GM20000 (cell line): ENCODE measurements at regions not wholly inside any gene's neighbourhood (a gene's known extent, or its start where the extent isn't known, plus 50 kb on each side); places are given as distances from the start of the nearest gene placed in this dataset.

Experiments
- DNase-seq: peaks from one replicate; pipeline ENCODE4 v3.0.0; 2012; ENCODE audit warnings: low spot score
- CTCF ChIP-seq: IDR thresholded peaks from 2 replicates; pipeline ENCODE4 v1.5.1; 2012; ENCODE audit warnings: mild to moderate bottlenecking, control low read depth; ENCODE audit errors: extremely low read depth, missing control alignments

- no peak for TF ChIP-seq CTCF
- no peak for DNase-seq
Measured at GRCh38 chr3:3545360-3545759, 253.9 kb upstream of the LRRN1 start.

- no peak for DNase-seq
- no peak for TF ChIP-seq CTCF
Measured at GRCh38 chr3:3538451-3538850, 260.8 kb upstream of the LRRN1 start.

GRCh38 chr3:3532508-3532907 is 266.7 kb upstream of the LRRN1 start:
- no peak for TF ChIP-seq CTCF
- DNase-seq: no peak

- DNase-seq: no peak
- TF ChIP-seq CTCF: no peak
Measured at GRCh38 chr3:3531476-3531875, 267.8 kb upstream of the LRRN1 start.

- no peak for DNase-seq
- no peak for TF ChIP-seq CTCF
Measured at GRCh38 chr3:3519266-3519665, 280.0 kb upstream of the LRRN1 start.

GRCh38 chr3:3516996-3517395 is 282.2 kb upstream of the LRRN1 start:
- TF ChIP-seq CTCF: no peak
- DNase-seq: no peak

- no peak for DNase-seq
- TF ChIP-seq CTCF: no peak
Measured at GRCh38 chr3:3516384-3516783, 282.8 kb upstream of the LRRN1 start.

GRCh38 chr3:3509665-3510064 is 289.6 kb upstream of the LRRN1 start:
- no peak for DNase-seq
- no peak for TF ChIP-seq CTCF
